WTC11 (cell line): ENCODE measurements at regions not wholly inside any gene's neighbourhood (a gene's known extent, or its start where the extent isn't known, plus 50 kb on each side); places are given as distances from the start of the nearest gene placed in this dataset.

Experiments used
- ARID4B ChIP-seq: sonication (generic); formaldehyde crosslinking; IDR thresholded peaks from 2 replicates; pipeline ENCODE4 v1.8.0; 2023; ENCODE audit warnings: missing genetic modification reagents, mild to moderate bottlenecking, borderline replicate concordance
- ELF4 ChIP-seq: sonication (generic); formaldehyde crosslinking; IDR thresholded peaks from 2 replicates; pipeline ENCODE4 v1.8.1; 2022; ENCODE audit warnings: low read depth, mild to moderate bottlenecking, moderate library complexity, missing genetic modification reagents
- IRF2 ChIP-seq: sonication (generic); formaldehyde crosslinking; IDR thresholded peaks from 2 replicates; pipeline ENCODE4 v1.8.0; 2022; ENCODE audit warnings: low read depth, missing genetic modification reagents, borderline replicate concordance
- JUN ChIP-seq: sonication (generic); formaldehyde crosslinking; IDR thresholded peaks from 2 replicates; pipeline ENCODE4 v1.8.0; 2023; ENCODE audit warnings: mild to moderate bottlenecking, missing genetic modification reagents
- MXD4 ChIP-seq: fragments of 250-450 bp; sonication (Bioruptor Pico); IDR thresholded peaks from 2 replicates; pipeline ENCODE4 v1.8.0; 2021; ENCODE audit warnings: mild to moderate bottlenecking, moderate library complexity, borderline replicate concordance
- NFE2L1 ChIP-seq: sonication (generic); formaldehyde crosslinking; IDR thresholded peaks from 2 replicates; pipeline ENCODE4 v1.8.1; 2023; ENCODE audit warnings: missing genetic modification reagents
- NR3C1 ChIP-seq: sonication (generic); formaldehyde crosslinking; conservative IDR thresholded peaks from 2 replicates; pipeline ENCODE4 v1.8.1; 2023; ENCODE audit warnings: low read depth, mild to moderate bottlenecking, missing genetic modification reagents
- ZBTB21 ChIP-seq: sonication (generic); formaldehyde crosslinking; IDR thresholded peaks from 2 replicates; pipeline ENCODE4 v1.8.1; 2023; ENCODE audit warnings: mild to moderate bottlenecking, missing genetic modification reagents, borderline replicate concordance
- ZNF138 ChIP-seq: sonication (generic); formaldehyde crosslinking; conservative IDR thresholded peaks from 2 replicates; pipeline ENCODE4 v1.8.1; 2022; ENCODE audit warnings: mild to moderate bottlenecking, moderate library complexity, missing genetic modification reagents
- ZNF232 ChIP-seq: sonication (generic); formaldehyde crosslinking; IDR thresholded peaks from 2 replicates; pipeline ENCODE4 v1.8.0; 2022; ENCODE audit warnings: mild to moderate bottlenecking, missing genetic modification reagents
- TF ChIP-seq, protein P1 (sequence below): fragments of 200-600 bp; IDR thresholded peaks from 2 replicates; pipeline ENCODE4 v1.8.0; 2022; ENCODE audit warnings: antibody characterized with exemption
- TF ChIP-seq, protein P2 (sequence below): fragments of 250-450 bp; sonication (Bioruptor Pico); IDR thresholded peaks from 2 replicates; pipeline ENCODE4 v2.1.2; 2022; ENCODE audit warnings: mild to moderate bottlenecking, moderate library complexity
- TF ChIP-seq, protein P3 (sequence below): sonication (generic); formaldehyde crosslinking; IDR thresholded peaks from 2 replicates; pipeline ENCODE4 v1.8.1; 2023; ENCODE audit warnings: mild to moderate bottlenecking, moderate library complexity, missing genetic modification reagents
- TF ChIP-seq, protein P4 (sequence below): sonication (generic); formaldehyde crosslinking; conservative IDR thresholded peaks from 2 replicates; pipeline ENCODE4 v1.8.1; 2022; ENCODE audit warnings: mild to moderate bottlenecking, missing genetic modification reagents

- TF ChIP-seq MXD4 (CRISPR knock-in tag) (no peak), ZNF138 (CRISPR knock-in tag) (no peak), NR3C1 (CRISPR knock-in tag) (no peak), NFE2L1 (CRISPR knock-in tag) (no peak), ELF4 (no peak), ZNF232 (no peak), JUN (no peak), IRF2 (CRISPR knock-in tag) (no peak), ARID4B (CRISPR knock-in tag) (no peak), ZBTB21 (CRISPR knock-in tag) (no peak)
- TF ChIP-seq, protein P1, sequence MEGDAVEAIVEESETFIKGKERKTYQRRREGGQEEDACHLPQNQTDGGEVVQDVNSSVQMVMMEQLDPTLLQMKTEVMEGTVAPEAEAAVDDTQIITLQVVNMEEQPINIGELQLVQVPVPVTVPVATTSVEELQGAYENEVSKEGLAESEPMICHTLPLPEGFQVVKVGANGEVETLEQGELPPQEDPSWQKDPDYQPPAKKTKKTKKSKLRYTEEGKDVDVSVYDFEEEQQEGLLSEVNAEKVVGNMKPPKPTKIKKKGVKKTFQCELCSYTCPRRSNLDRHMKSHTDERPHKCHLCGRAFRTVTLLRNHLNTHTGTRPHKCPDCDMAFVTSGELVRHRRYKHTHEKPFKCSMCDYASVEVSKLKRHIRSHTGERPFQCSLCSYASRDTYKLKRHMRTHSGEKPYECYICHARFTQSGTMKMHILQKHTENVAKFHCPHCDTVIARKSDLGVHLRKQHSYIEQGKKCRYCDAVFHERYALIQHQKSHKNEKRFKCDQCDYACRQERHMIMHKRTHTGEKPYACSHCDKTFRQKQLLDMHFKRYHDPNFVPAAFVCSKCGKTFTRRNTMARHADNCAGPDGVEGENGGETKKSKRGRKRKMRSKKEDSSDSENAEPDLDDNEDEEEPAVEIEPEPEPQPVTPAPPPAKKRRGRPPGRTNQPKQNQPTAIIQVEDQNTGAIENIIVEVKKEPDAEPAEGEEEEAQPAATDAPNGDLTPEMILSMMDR, result no peak
- TF ChIP-seq, protein P2, sequence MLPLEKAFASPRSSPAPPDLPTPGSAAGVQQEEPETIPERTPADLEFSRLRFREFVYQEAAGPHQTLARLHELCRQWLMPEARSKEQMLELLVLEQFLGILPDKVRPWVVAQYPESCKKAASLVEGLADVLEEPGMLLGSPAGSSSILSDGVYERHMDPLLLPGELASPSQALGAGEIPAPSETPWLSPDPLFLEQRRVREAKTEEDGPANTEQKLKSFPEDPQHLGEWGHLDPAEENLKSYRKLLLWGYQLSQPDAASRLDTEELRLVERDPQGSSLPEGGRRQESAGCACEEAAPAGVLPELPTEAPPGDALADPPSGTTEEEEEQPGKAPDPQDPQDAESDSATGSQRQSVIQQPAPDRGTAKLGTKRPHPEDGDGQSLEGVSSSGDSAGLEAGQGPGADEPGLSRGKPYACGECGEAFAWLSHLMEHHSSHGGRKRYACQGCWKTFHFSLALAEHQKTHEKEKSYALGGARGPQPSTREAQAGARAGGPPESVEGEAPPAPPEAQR, result no peak
- TF ChIP-seq, protein P3, sequence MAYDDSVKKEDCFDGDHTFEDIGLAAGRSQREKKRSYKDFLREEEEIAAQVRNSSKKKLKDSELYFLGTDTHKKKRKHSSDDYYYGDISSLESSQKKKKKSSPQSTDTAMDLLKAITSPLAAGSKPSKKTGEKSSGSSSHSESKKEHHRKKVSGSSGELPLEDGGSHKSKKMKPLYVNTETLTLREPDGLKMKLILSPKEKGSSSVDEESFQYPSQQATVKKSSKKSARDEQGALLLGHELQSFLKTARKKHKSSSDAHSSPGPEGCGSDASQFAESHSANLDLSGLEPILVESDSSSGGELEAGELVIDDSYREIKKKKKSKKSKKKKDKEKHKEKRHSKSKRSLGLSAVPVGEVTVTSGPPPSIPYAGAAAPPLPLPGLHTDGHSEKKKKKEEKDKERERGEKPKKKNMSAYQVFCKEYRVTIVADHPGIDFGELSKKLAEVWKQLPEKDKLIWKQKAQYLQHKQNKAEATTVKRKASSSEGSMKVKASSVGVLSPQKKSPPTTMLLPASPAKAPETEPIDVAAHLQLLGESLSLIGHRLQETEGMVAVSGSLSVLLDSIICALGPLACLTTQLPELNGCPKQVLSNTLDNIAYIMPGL, result no peak
- TF ChIP-seq, protein P4, sequence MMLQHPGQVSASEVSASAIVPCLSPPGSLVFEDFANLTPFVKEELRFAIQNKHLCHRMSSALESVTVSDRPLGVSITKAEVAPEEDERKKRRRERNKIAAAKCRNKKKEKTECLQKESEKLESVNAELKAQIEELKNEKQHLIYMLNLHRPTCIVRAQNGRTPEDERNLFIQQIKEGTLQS, result no peak
These were observed 243.5 kb downstream of the IRX1 start for GRCh38 chr5:3839151-3839550.
